GM12878 (cell line): ENCODE measurements at regions not wholly inside any gene's neighbourhood (a gene's known extent, or its start where the extent isn't known, plus 50 kb on each side); places are given as distances from the start of the nearest gene placed in this dataset.

ENCODE experiments used
- CREB1 ChIP-seq: IDR thresholded peaks from 2 replicates; pipeline ENCODE4 v1.6.1; 2012; ENCODE audit warnings: low read depth, mild to moderate bottlenecking, inconsistent platforms
- IRF4 ChIP-seq: IDR thresholded peaks from 2 replicates; pipeline ENCODE4 v1.6.1; 2011; ENCODE audit warnings: low read depth, low read length
- KDM1A ChIP-seq: fragments of 200-600 bp; sonication (generic); IDR thresholded peaks from 2 replicates; pipeline ENCODE4 v1.6.1; 2016; ENCODE audit warnings: borderline replicate concordance
- POLR2AphosphoS5 ChIP-seq: IDR thresholded peaks from 2 replicates; pipeline ENCODE4 v1.6.1; 2011; ENCODE audit warnings: mild to moderate bottlenecking, low read length, inconsistent platforms
- TAF1 ChIP-seq: IDR thresholded peaks from 2 replicates; pipeline ENCODE4 v1.6.1; 2011; ENCODE audit warnings: mild to moderate bottlenecking, low read depth, low read length, borderline replicate concordance
- TF ChIP-seq, protein P1 (sequence below), 3 experiments: IDR thresholded peaks in 2 of 3; conservative IDR thresholded peaks in 1 of 3; 2 replicates each; pipeline ENCODE4 v1.5.1; 2011; ENCODE audit warnings: low read depth in 3 of 3, low read length in 3 of 3, mild to moderate bottlenecking in 3 of 3, control low read depth in 2 of 3, moderate library complexity in 2 of 3, inconsistent platforms in 1 of 3, mixed read lengths in 1 of 3; ENCODE audit not compliant: control insufficient read depth in 2 of 3, insufficient read depth in 1 of 3; ENCODE audit errors: extremely low read depth in 1 of 3

DNA sequence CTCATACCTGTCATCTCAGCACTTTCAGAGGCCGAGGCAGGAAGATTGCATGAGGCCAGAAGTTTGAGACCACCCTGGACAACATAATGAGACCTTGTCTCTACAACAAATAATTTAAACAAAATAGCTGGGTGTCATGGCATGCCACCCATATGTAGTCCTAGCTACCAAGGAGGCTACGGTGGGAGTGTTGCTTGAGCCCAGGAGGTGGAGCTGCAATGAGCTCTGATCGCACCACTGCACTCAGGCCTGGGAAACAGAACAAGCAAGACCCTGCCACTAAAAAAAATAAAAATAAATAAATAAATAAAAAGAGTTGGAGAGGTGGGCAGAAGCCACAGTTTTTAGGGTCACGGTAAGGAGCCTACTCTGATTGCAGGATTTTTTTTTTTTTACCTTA is 136.0 kb downstream of the TANC2 start:
- TF ChIP-seq CREB1 (no peak), TAF1 (no peak), KDM1A (no peak), IRF4 (no peak), POLR2AphosphoS5 (no peak)
- TF ChIP-seq, protein P1, sequence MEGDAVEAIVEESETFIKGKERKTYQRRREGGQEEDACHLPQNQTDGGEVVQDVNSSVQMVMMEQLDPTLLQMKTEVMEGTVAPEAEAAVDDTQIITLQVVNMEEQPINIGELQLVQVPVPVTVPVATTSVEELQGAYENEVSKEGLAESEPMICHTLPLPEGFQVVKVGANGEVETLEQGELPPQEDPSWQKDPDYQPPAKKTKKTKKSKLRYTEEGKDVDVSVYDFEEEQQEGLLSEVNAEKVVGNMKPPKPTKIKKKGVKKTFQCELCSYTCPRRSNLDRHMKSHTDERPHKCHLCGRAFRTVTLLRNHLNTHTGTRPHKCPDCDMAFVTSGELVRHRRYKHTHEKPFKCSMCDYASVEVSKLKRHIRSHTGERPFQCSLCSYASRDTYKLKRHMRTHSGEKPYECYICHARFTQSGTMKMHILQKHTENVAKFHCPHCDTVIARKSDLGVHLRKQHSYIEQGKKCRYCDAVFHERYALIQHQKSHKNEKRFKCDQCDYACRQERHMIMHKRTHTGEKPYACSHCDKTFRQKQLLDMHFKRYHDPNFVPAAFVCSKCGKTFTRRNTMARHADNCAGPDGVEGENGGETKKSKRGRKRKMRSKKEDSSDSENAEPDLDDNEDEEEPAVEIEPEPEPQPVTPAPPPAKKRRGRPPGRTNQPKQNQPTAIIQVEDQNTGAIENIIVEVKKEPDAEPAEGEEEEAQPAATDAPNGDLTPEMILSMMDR (IDR thresholded peaks at IDR 0.05 in 2 of 3, conservative IDR thresholded peaks at IDR 0.05 in 1 of 3; ENCODE audit: control insufficient read depth in 2 of 3, extremely low read depth in 1 of 3, insufficient read depth in 1 of 3, low read depth in 3 of 3, low read length in 3 of 3), result no peak
